SW 1271 (cell line): ENCODE measurements at regions not wholly inside any gene's neighbourhood (a gene's known extent, or its start where the extent isn't known, plus 50 kb on each side); places are given as distances from the start of the nearest gene placed in this dataset.
"Not testable (repeated sequence)": the region's sequence is repeated elsewhere in the genome, so short reads cannot be mapped to it uniquely, and the experiment has no call there.

ENCODE experiments used
- DNase-seq, 2 experiments: peaks; one replicate each; lab custom pipeline; 2025; lab: John Stamatoyannopoulos, UW

GRCh38 chr2:167792126-167792525 lies 455.3 kb downstream of the STK39 start:
- no peak for DNase-seq

DNA sequence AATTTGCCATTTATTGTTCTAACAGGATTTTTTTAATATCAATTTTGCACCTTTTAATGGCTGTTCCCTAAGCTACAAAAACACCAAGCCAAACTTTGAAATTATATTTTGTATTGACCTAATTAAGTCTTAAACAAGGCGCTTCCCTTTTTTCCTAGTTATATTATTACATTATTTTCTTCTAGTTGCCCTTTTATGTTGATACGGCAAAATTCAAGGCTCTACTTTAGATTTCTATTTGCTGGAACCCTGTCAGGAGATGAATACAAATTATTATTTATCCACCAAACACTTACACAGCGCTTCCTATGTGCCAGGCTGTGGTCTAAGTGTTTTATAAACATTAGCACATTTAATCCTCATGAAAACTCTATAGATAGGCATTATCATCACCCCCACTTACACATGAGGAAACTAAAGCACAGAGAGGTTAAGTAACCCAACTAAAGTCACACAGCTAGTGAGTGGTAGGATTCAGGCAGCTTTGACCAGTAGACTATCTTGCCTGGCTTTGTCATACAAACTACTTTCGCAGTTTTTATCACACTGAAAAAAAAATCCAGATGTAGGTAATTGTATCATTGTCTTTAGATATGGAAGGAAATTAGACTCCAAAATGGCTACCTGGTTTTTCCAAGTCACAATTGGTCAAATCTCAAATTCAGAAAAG lies 456.5 kb downstream of the STK39 start:
- DNase-seq, result no peak

DNA sequence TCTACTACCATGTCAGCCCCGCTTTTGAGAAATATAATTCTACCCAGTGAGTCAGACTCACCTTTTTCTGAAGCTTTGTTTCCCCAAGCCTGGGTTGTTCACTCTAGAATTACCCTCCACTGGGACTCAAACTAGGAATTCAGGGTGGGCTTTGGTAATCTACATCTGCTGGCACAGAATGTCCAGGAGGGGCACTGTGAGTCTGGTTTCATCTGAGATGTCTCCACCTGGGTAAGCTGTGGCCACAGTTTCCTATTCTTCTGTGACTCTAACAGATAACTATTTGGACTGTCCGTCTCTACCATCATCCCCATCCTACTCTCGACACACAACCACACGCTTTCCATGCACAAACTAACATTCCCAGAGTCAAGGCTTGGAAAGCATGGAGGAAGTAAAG lies 457.2 kb downstream of the STK39 start:
- no peak for DNase-seq

DNA sequence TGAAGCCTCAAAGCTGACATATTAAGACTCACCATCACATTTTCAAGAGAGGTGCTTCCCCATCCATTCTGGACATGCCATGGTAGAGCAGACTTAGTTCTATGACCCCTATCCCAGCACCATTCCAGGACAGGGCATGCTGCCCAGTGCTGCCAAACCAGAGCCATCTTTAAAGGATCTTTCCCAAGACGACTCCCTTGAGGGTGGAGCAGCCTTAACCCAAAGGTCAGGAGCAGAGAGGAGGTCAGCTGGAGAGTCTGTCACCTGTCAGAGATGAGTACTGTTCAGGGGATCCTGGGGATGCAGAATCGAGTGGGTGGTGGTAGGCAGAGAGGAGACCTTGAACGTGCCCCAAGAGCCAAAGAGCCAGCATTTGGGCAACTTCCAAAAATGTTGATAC lies 459.8 kb downstream of the STK39 start:
- DNase-seq, result no peak

DNA sequence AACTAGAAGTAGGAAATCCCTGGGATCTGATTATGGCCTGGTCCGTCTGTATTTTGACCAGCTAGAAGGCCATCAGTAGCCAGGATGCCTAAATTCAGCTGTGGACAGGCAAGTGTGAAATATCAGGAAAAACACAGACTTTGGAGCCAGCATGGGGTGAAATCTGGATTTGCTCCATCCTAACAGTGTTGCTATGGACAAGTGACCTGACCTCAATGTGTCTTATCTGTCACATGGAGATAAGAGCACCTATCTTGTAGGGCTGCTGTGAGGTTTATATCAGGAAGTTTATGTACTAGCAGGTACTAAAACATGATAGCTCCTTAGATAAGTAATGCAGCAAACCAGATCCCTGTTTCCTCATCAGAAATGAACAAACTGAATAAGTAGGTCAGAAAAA lies 460.4 kb downstream of the STK39 start:
- no peak for DNase-seq

DNA sequence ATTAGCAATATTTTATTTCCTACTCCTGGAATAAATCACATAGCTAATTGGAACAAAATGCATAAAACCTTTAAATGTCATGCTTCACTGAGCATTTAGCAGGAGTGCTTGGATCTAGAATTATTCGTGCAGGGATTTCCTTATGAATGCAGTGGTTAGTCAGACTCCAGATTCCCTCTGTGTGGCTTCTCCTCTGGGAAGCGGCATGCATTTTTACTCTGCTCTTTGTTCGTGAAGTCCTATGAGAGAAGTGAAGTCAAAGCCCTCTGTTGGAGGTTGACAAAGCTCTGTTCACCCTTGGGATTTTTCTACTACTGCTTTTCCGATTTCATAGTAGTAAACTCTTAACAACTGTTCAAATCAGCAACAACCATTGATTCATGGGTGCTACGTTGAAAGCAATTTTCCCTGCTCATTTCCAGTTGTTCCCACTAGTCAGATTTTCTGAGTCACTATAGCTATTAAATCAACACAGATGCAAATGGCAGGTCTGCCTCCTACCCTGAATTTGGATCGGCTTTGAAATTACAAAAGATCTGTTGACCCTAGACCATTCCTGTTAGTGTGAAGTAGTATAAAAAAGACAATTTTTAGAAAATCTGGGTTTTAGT lies 461.7 kb downstream of the STK39 start:
- DNase-seq, result no peak

GRCh38 chr2:167784084-167784425 lies 463.3 kb downstream of the STK39 start:
- DNase-seq, result no peak

GRCh38 chr2:167783261-167784083 lies 463.9 kb downstream of the STK39 start:
- DNase-seq, result no peak

DNA sequence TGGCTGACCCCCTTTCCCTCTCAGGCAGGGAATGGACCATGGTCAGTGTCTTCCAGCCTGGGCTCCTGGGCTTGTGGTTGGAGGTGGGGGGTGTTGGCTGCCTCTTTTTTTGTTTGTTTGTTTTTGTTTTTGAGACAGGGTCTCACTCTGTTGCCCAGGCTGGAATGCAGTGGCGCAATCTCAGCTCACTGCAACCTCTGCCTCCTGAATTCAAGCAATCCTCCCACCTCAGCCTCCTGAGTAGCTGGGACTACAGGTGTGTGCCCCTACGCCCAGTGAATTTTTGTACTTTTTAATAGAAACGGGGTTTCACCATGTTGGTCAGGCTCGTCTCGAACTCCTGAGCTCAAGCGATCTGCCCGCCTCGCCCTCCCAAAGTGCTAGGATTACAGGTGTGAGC lies 465.8 kb downstream of the STK39 start:
- DNase-seq, result not testable (repeated sequence)

- no peak for DNase-seq
Observed at GRCh38 chr2:167776359-167776758, 471.0 kb downstream of the STK39 start.

- no peak for DNase-seq
Observed at GRCh38 chr2:167771628-167772027, 475.8 kb downstream of the STK39 start.

DNA sequence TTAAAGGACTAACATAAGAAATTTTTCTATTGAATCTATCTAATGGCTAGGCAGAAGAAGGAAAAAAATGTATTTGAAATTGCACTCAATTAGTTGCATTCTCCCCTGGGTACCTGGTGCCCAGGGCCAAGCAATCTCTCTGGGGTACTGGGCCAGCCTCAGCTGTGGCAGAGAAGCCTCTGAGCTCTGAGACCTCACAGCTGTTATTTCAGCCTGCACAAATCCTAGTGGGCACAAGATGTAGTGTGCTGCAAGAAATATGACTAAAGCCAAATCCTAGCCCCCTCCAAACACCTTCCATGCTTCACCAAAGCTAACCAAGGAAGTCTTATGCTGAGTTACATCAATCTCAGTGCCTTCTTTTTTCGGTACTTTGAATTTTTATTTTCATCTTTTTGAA lies 478.4 kb downstream of the STK39 start:
- no peak for DNase-seq

DNA sequence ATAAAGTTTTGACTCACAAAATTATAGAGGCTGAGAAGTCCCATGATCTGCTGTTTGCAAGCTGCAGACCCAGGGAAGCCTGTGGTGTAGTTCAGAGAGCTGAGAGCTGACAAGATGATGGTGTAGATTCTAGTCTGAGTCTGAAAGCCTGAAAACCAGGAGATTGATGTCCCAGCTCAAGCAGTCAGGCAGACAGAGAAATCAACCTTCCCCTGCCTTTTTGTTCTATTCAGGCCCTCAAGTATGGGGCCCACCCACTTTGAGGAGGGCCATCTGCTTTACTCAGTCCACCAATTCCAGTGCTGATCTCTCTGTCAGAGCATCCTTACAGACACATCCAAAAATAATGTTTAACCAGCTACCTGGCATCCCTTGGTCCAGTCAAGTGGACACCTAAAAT lies 479.6 kb downstream of the STK39 start:
- no peak for DNase-seq

GRCh38 chr2:167764772-167765341 lies 482.5 kb downstream of the STK39 start:
- no peak for DNase-seq

DNA sequence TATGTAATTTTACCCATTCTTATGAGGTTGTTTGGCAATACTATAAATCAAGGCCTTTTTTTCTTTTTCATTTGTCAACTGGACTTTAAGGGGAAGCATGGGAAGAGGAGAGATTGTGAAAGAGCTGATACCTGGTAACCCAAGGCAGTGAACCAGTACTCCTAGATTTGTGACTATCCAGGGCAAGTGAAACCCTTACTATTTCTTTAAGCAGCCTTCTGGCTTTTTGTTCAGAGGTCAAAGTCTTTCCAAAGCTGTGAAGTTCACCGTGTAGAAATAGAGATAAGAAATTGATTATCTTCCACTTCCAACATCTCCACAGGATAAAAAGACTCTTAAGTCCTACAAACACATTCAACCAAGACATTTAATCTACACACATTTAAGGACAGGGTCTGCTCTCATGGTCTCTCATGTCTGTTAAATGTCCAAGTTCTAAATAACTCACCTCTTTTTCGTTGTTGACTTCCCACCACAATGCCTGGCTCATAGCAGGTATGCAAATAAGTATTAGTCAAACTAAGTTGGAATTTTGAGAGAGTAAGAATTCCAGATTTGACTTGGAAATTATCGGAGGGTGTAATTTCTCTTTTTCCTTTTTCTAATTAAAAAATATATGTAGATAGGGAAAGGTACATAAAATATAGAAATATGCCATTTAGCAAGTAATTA lies 485.8 kb downstream of the STK39 start:
- no peak for DNase-seq

GRCh38 chr2:167759531-167759930 lies 487.9 kb downstream of the STK39 start:
- DNase-seq, result no peak

DNA sequence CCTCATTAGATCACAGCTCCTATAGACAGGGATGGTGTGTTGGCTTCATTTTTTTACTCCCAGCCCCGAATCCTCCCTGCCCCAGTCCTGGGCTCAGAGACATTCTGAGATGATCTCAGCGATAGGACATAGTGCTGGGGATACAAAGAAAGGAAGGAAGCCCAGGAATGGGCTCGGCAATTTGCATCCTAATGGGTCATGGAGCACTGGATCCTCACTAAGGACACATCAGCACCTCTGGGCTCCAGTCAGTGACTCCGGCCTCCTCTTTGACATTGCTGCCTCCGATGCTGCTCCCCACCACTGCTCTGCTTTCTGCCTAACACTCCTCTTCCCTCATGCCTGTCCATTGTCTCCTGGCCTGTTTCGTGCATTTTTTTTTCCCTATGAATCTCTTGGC lies 489.1 kb downstream of the STK39 start:
- no peak for DNase-seq

DNA sequence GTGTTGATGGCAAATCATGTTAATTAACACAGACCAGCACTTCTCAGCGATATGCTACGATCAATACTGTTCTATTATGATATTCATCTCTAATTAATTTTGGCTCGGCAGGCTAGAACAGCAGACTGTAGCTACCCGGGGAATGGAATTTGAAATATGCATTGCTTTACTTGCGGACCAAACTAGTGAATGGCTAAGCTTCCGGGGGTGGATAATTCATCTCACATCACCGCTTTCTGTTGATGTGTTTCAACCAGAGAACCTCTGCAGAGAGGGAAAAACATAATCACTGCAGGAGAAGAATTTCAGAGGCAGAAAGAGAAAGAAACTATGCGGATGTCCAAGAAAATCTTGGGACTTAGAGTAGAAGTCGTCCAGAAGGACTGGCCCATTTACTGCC lies 490.9 kb downstream of the STK39 start:
- DNase-seq, result no peak

DNA sequence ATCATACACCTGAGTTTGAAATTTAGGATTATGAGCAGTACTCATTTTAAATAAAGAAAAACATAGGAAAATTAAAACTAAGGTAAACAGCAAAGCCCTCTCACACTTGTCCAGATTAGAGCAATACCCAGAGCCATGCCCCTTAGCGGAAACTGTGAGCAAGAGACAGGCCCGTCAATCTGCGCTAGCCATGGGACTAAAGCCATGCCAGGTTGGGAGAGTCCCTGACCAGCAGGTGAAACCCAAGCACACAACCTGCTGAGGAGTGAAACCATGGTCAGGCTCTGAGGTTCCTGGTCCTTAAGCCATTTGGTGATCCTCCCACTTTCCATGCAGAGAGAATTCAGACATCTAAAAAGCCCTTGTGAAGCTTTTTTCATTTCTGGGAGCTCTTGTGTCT lies 494.3 kb downstream of the STK39 start:
- DNase-seq, result no peak

- DNase-seq, result no peak
Observed at GRCh38 chr2:167752734-167753133, 494.7 kb downstream of the STK39 start.

- no peak for DNase-seq
Observed at GRCh38 chr2:167750675-167751074, 496.7 kb downstream of the STK39 start.

DNA sequence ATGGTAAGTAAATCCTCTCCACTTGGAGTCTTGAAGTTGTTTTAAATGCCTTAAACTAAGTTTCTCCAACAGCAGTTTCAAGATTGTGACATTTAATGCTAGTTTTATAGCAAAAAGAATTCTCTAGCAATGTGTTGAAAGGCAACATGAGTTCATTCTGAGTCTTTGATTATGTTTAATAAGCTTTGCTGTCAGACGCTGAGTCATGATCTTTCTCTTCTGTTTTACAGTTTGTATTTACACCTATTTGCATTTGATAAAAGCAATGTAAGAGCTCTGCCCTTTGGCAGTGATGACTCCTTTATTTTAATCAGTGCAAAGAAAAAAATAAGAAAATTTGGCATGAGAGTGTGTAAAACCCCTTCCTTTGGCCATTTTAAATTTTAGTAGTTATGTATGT lies 497.7 kb downstream of the STK39 start:
- DNase-seq, result no peak
